ENCODE measurements at regions not wholly inside any gene's neighbourhood (a gene's known extent, or its start where the extent isn't known, plus 50 kb on each side); places are given as distances from the start of the nearest gene placed in this dataset.

- TF ChIP-seq, protein P1, sequence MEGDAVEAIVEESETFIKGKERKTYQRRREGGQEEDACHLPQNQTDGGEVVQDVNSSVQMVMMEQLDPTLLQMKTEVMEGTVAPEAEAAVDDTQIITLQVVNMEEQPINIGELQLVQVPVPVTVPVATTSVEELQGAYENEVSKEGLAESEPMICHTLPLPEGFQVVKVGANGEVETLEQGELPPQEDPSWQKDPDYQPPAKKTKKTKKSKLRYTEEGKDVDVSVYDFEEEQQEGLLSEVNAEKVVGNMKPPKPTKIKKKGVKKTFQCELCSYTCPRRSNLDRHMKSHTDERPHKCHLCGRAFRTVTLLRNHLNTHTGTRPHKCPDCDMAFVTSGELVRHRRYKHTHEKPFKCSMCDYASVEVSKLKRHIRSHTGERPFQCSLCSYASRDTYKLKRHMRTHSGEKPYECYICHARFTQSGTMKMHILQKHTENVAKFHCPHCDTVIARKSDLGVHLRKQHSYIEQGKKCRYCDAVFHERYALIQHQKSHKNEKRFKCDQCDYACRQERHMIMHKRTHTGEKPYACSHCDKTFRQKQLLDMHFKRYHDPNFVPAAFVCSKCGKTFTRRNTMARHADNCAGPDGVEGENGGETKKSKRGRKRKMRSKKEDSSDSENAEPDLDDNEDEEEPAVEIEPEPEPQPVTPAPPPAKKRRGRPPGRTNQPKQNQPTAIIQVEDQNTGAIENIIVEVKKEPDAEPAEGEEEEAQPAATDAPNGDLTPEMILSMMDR (IDR thresholded peaks at IDR 0.05) = no peak
- TF ChIP-seq POLR2A (IDR thresholded peaks at IDR 0.05) = no peak
These were observed 1086.5 kb downstream of the CDH11 start for GRCh38 chr16:64035337-64035736.

Data from testis (tissue), 2 donors.